CD4-positive, alpha-beta memory T cell (primary cell): ENCODE measurements at regions not wholly inside any gene's neighbourhood (a gene's known extent, or its start where the extent isn't known, plus 50 kb on each side); places are given as distances from the start of the nearest gene placed in this dataset.
A peak's percentile ranks its signal among the peaks of the same experiment; 100 is the strongest.

Experiments
- CTCF ChIA-PET: fragments of 350-600 bp; sonication (Branson Sonifier 250); formaldehyde crosslinking; loops from one replicate; lab custom pipeline; 2021; ENCODE audit warnings: inconsistent platforms; ENCODE audit not compliant: partially characterized antibody; lab: Charles Lee
- POLR2A ChIA-PET: fragments of 350-600 bp; sonication (Branson Sonifier 250); formaldehyde crosslinking; loops from one replicate; lab custom pipeline; 2021; ENCODE audit not compliant: partially characterized antibody; lab: Charles Lee
- DNase-seq, 5 donors: peaks; one replicate each; pipeline versions ENCODE4 v3.0.0 to v3.0.0-alpha.2; 2020 to 2022; ENCODE audit warnings: mixed read lengths in 1 of 5
- H3K27ac ChIP-seq: one replicate; pipeline ENCODE4 v1.7.0; 2013; ENCODE audit warnings: low read depth, low read length
- H3K27me3 ChIP-seq: 2 replicates; pipeline ENCODE4 v1.7.0; 2013; ENCODE audit warnings: mild to moderate bottlenecking, low read length, moderate library complexity; ENCODE audit not compliant: insufficient read depth
- H3K36me3 ChIP-seq: 2 replicates; pipeline ENCODE4 v1.7.0; 2013; ENCODE audit warnings: mild to moderate bottlenecking, low read length, moderate library complexity; ENCODE audit not compliant: insufficient read depth
- H3K4me1 ChIP-seq: 2 replicates; pipeline ENCODE4 v1.7.0; 2013; ENCODE audit warnings: mild to moderate bottlenecking, low read length, moderate library complexity; ENCODE audit not compliant: insufficient read depth
- H3K4me3 ChIP-seq, 2 donors: one replicate each; pipeline ENCODE4 v1.7.0; 2013; ENCODE audit warnings: low read length in 2 of 2, mild to moderate bottlenecking in 1 of 2
- H3K9me3 ChIP-seq, 2 donors: one replicate each; pipeline ENCODE4 v1.7.0; 2013; ENCODE audit warnings: low read length in 2 of 2, control low read depth in 1 of 2; ENCODE audit not compliant: control insufficient read depth in 1 of 2
- H3K27ac Mint-ChIP-seq, 7 donors: one replicate each; pipeline ENCODE4 v1.8.0; 2020 to 2021; ENCODE audit warnings: mixed read lengths in 7 of 7, mild to moderate bottlenecking in 6 of 7, inconsistent platforms in 3 of 7, moderate library complexity in 3 of 7
- H3K27me3 Mint-ChIP-seq, 2 donors: one replicate each; pipeline ENCODE4 v1.8.0; 2020 to 2021; ENCODE audit warnings: mixed read lengths in 2 of 2
- H3K36me3 Mint-ChIP-seq, 2 donors: one replicate each; pipeline ENCODE4 v1.8.0; 2020 to 2021; ENCODE audit warnings: mixed read lengths in 2 of 2, inconsistent platforms in 1 of 2, mild to moderate bottlenecking in 1 of 2
- H3K4me1 Mint-ChIP-seq, 4 donors: one replicate each; pipeline ENCODE4 v1.8.0; 2020 to 2021; ENCODE audit warnings: mixed read lengths in 4 of 4, mild to moderate bottlenecking in 1 of 4
- H3K4me3 Mint-ChIP-seq, 8 donors: one replicate each; pipeline ENCODE4 v1.8.0; 2020 to 2021; ENCODE audit warnings: mixed read lengths in 8 of 8, mild to moderate bottlenecking in 7 of 8, moderate library complexity in 6 of 8, inconsistent platforms in 3 of 8
- H3K9me3 Mint-ChIP-seq, 8 donors: one replicate each; pipeline ENCODE4 v1.8.0; 2020 to 2021; ENCODE audit warnings: mixed read lengths in 8 of 8, mild to moderate bottlenecking in 5 of 8, inconsistent platforms in 3 of 8, moderate library complexity in 1 of 8
- intact Hi-C: fragments of 100-400 bp; cut with micrococcal nuclease; formaldehyde crosslinking; loops from one replicate; pipeline ENCODE4 v1.15.1; 2023

- ChIA-PET CTCF (interaction anchor here (0.5 to 2.0 kb wide), 8 partner anchors 11 to 273 kb away, joined by 3 to 13 read pairs (median 3); no protein-coding TSS in a partner anchor), POLR2A (interaction anchor here (1.0 kb wide), 1 partner anchor 266 kb away, joined by 4 read pairs; no protein-coding TSS in a partner anchor)
- Mint-ChIP-seq H3K4me3 (no peak overlapping the region), H3K4me1 (no peaks in the 10 kb centered on the region), H3K27me3 (peaks cover 0 to 3% of the 10 kb centered on the region in 2 donors), H3K27ac (no peak overlapping the region), H3K36me3 (no peaks in the 10 kb centered on the region), H3K9me3 (no peaks in the 10 kb centered on the region)
- Histone ChIP-seq H3K36me3 (no peaks in the 10 kb centered on the region), H3K4me1 (no peaks in the 10 kb centered on the region), H3K4me3 (no peak overlapping the region), H3K27ac (no peak overlapping the region), H3K27me3 (no peaks in the 10 kb centered on the region), H3K9me3 (no peaks in the 10 kb centered on the region)
- intact Hi-C loops: loop anchor here (1.0 kb wide), 1 partner anchor 270 kb away; no protein-coding TSS in a partner anchor
- DNase-seq: peak in 2 of 5 donors; percentile 10 to 15
Observed at GRCh38 chr7:36021367-36021766, 131.7 kb upstream of the EEPD1 start.

- no peak overlapping the region for H3K4me3 ChIP-seq
- H3K9me3 ChIP-seq: no peaks in the 10 kb centered on the region
- Mint-ChIP-seq H3K36me3 (no peaks in the 10 kb centered on the region), H3K27me3 (peaks cover 3% of the 10 kb centered on the region in 2 donors), H3K27ac (peak overlapping the region in 1 of 7 donors; percentile 27), H3K4me3 (no peak overlapping the region), H3K9me3 (no peaks in the 10 kb centered on the region), H3K4me1 (no peaks in the 10 kb centered on the region)
- no peaks in the 10 kb centered on the region for H3K4me1 ChIP-seq
- no peak overlapping the region for H3K27ac ChIP-seq
- ChIA-PET POLR2A (interaction anchor here (1.0 kb wide), 1 partner anchor 265 kb away, joined by 4 read pairs; no protein-coding TSS in a partner anchor), CTCF (interaction anchor here (1.1 to 2.0 kb wide), 4 partner anchors 12 to 272 kb away, joined by 3 to 13 read pairs (median 6); no protein-coding TSS in a partner anchor)
- intact Hi-C loops: loop anchor here (1.0 kb wide), 1 partner anchor 269 kb away; no protein-coding TSS in a partner anchor
- no peak for DNase-seq
- H3K27me3 ChIP-seq: no peaks in the 10 kb centered on the region
- no peaks in the 10 kb centered on the region for H3K36me3 ChIP-seq
Observed at GRCh38 chr7:36021917-36022550, 131.0 kb upstream of the EEPD1 start.

- Histone ChIP-seq H3K27me3 (no peaks in the 10 kb centered on the region), H3K36me3 (no peaks in the 10 kb centered on the region), H3K27ac (no peak overlapping the region), H3K4me1 (no peaks in the 10 kb centered on the region), H3K4me3 (no peak overlapping the region), H3K9me3 (no peaks in the 10 kb centered on the region)
- Mint-ChIP-seq H3K36me3 (no peaks in the 10 kb centered on the region), H3K4me3 (no peak overlapping the region), H3K27me3 (peaks cover 3 to 4% of the 10 kb centered on the region in 2 donors), H3K27ac (peak overlapping the region in 3 of 7 donors; percentile 6 to 61 (median 32)), H3K4me1 (no peaks in the 10 kb centered on the region), H3K9me3 (no peaks in the 10 kb centered on the region)
- DNase-seq: no peak
- ChIA-PET POLR2A (no interaction called here), CTCF (no interaction called here)
- intact Hi-C loops: no loop called here
Observed at GRCh38 chr7:36023033-36023560, 130.0 kb upstream of the EEPD1 start.

GRCh38 chr7:36025190-36025589 lies 127.9 kb upstream of the EEPD1 start:
- H3K4me3 Mint-ChIP-seq: no peak overlapping the region
- H3K4me1 ChIP-seq: no peaks in the 10 kb centered on the region
- H3K4me1 Mint-ChIP-seq: peaks cover 0 to 2% (median 0%) of the 10 kb centered on the region in 4 donors
- no peaks in the 10 kb centered on the region for H3K27me3 ChIP-seq
- ChIA-PET POLR2A (no interaction called here), CTCF (interaction anchor here (0.6 to 1.5 kb wide), 2 partner anchors 102 to 265 kb away, joined by 3 read pairs; no protein-coding TSS in a partner anchor)
- no peak for DNase-seq
- no peaks in the 10 kb centered on the region for H3K36me3 Mint-ChIP-seq
- peaks cover 5 to 7% of the 10 kb centered on the region in 2 donors for H3K27me3 Mint-ChIP-seq
- H3K27ac Mint-ChIP-seq: no peak overlapping the region
- H3K9me3 Mint-ChIP-seq: no peaks in the 10 kb centered on the region
- H3K27ac ChIP-seq: no peak overlapping the region
- intact Hi-C loops: no loop called here
- H3K36me3 ChIP-seq: no peaks in the 10 kb centered on the region
- no peaks in the 10 kb centered on the region for H3K9me3 ChIP-seq
- H3K4me3 ChIP-seq: no peak overlapping the region

- Histone ChIP-seq H3K27me3 (no peaks in the 10 kb centered on the region), H3K27ac (no peak overlapping the region), H3K9me3 (no peaks in the 10 kb centered on the region), H3K4me1 (no peaks in the 10 kb centered on the region), H3K36me3 (no peaks in the 10 kb centered on the region), H3K4me3 (no peak overlapping the region)
- POLR2A ChIA-PET: no interaction called here
- Mint-ChIP-seq H3K4me3 (no peak overlapping the region), H3K27ac (no peak overlapping the region), H3K27me3 (peaks cover 15% of the 10 kb centered on the region in 2 donors), H3K4me1 (peaks cover 0 to 2% (median 0%) of the 10 kb centered on the region in 4 donors), H3K9me3 (peaks cover 0 to 2% (median 0%) of the 10 kb centered on the region in 8 donors), H3K36me3 (no peaks in the 10 kb centered on the region)
- no peak for DNase-seq
- intact Hi-C loops: no loop called here
- CTCF ChIA-PET: no interaction called here
Observed at GRCh38 chr7:36029311-36029710, 123.7 kb upstream of the EEPD1 start.

GRCh38 chr7:36029853-36030515 lies 123.1 kb upstream of the EEPD1 start:
- Mint-ChIP-seq H3K36me3 (no peaks in the 10 kb centered on the region), H3K27me3 (peaks cover 15 to 16% of the 10 kb centered on the region in 2 donors), H3K9me3 (peaks cover 0 to 2% (median 0%) of the 10 kb centered on the region in 8 donors), H3K4me1 (peaks cover 0 to 2% (median 0%) of the 10 kb centered on the region in 4 donors), H3K4me3 (no peak overlapping the region), H3K27ac (no peak overlapping the region)
- H3K4me1 ChIP-seq: no peaks in the 10 kb centered on the region
- ChIA-PET CTCF (no interaction called here), POLR2A (no interaction called here)
- no peak for DNase-seq
- H3K4me3 ChIP-seq: no peak overlapping the region
- H3K27ac ChIP-seq: no peak overlapping the region
- H3K27me3 ChIP-seq: no peaks in the 10 kb centered on the region
- intact Hi-C loops: no loop called here
- H3K9me3 ChIP-seq: no peaks in the 10 kb centered on the region
- no peaks in the 10 kb centered on the region for H3K36me3 ChIP-seq

GRCh38 chr7:36032361-36032818 lies 120.7 kb upstream of the EEPD1 start:
- Mint-ChIP-seq H3K4me1 (peaks cover 0 to 11% (median 2%) of the 10 kb centered on the region in 4 donors), H3K27ac (no peak overlapping the region), H3K9me3 (peaks cover 0 to 2% (median 0%) of the 10 kb centered on the region in 8 donors), H3K36me3 (no peaks in the 10 kb centered on the region), H3K27me3 (peaks cover 13 to 15% of the 10 kb centered on the region in 2 donors), H3K4me3 (no peak overlapping the region)
- no peak overlapping the region for H3K27ac ChIP-seq
- no peaks in the 10 kb centered on the region for H3K36me3 ChIP-seq
- no peak overlapping the region for H3K4me3 ChIP-seq
- intact Hi-C loops: no loop called here
- DNase-seq: no peak
- H3K4me1 ChIP-seq: peaks cover 3% of the 10 kb centered on the region
- POLR2A ChIA-PET: no interaction called here
- H3K27me3 ChIP-seq: no peaks in the 10 kb centered on the region
- CTCF ChIA-PET: no interaction called here
- H3K9me3 ChIP-seq: no peaks in the 10 kb centered on the region
